ENCODE measurements at regions not wholly inside any gene's neighbourhood (a gene's known extent, or its start where the extent isn't known, plus 50 kb on each side); places are given as distances from the start of the nearest gene placed in this dataset.
A peak's percentile ranks its signal among the peaks of the same experiment; 100 is the strongest.

GRCh38 chr2:7666596-7667259 is 749.5 kb downstream of the RNF144A start:
- no peaks in the 10 kb centered on the region for H3K9me3 ChIP-seq (ENCODE audit: low read depth)
- no peak overlapping the region for H3K4me3 ChIP-seq
- no peaks in the 10 kb centered on the region for H3K4me1 ChIP-seq
- H3K4me3 Mint-ChIP-seq, result no peak overlapping the region
- H3K27me3 Mint-ChIP-seq (ENCODE audit: insufficient read depth, low read depth), result no peaks in the 10 kb centered on the region
- no peaks in the 10 kb centered on the region for H3K79me2 ChIP-seq (ENCODE audit: low read depth)
- H3K4me2 ChIP-seq, result no peak overlapping the region
- H3K27me3 ChIP-seq, result no peaks in the 10 kb centered on the region
- TF ChIP-seq EZH2phosphoT487 (IDR thresholded peaks at IDR 0.05), result no peak
- no peak for TF ChIP-seq CTCF (IDR thresholded peaks at IDR 0.05)
- no peak for TF ChIP-seq EZH2 (IDR thresholded peaks at IDR 0.05)
- no peaks in the 10 kb centered on the region for H3K36me3 ChIP-seq
- H4K20me1 ChIP-seq (ENCODE audit: low read depth), result no peaks in the 10 kb centered on the region
- no peak overlapping the region for H3K27ac ChIP-seq
- H3K9ac ChIP-seq, result no peak overlapping the region
- peaks cover 3% of the 10 kb centered on the region for H3K4me1 Mint-ChIP-seq
- H3K9me3 Mint-ChIP-seq, result peaks cover 3% of the 10 kb centered on the region
- H2AFZ ChIP-seq (replicated peaks), result no peak overlapping the region
- no peak overlapping the region for H3K27ac Mint-ChIP-seq
- no peak for DNase-seq (ENCODE audit: low spot score)
- peaks cover 2% of the 10 kb centered on the region for H3K36me3 Mint-ChIP-seq
- no peaks in the 10 kb centered on the region for H3F3A ChIP-seq (ENCODE audit: low read depth)

GRCh38 chr2:7667260-7667757 is 750.1 kb downstream of the RNF144A start:
- H3K27ac Mint-ChIP-seq, result no peak overlapping the region

GRCh38 chr2:7670905-7671641 is 753.9 kb downstream of the RNF144A start:
- Histone ChIP-seq H2AFZ (replicated peaks) (peak overlapping the region; percentile 48), H3K4me3 (no peak overlapping the region), H3K4me1 (no peaks in the 10 kb centered on the region), H3K36me3 (no peaks in the 10 kb centered on the region), H4K20me1 (ENCODE audit: low read depth) (no peaks in the 10 kb centered on the region), H3K9ac (no peak overlapping the region), H3K27me3 (no peaks in the 10 kb centered on the region), H3K79me2 (ENCODE audit: low read depth) (no peaks in the 10 kb centered on the region), H3K9me3 (ENCODE audit: low read depth) (no peaks in the 10 kb centered on the region), H3K4me2 (no peak overlapping the region), H3K27ac (no peak overlapping the region), H3F3A (ENCODE audit: low read depth) (no peaks in the 10 kb centered on the region)
- Mint-ChIP-seq H3K27me3 (ENCODE audit: insufficient read depth, low read depth) (peaks cover 2% of the 10 kb centered on the region), H3K36me3 (peaks cover 3% of the 10 kb centered on the region), H3K27ac (no peak overlapping the region), H3K4me1 (peaks cover 3% of the 10 kb centered on the region), H3K9me3 (peaks cover 20% of the 10 kb centered on the region), H3K4me3 (no peak overlapping the region)
- DNase-seq (ENCODE audit: low spot score), result no peak
- no peak for TF ChIP-seq EZH2phosphoT487 (IDR thresholded peaks at IDR 0.05)
- no peak for TF ChIP-seq CTCF (IDR thresholded peaks at IDR 0.05)
- TF ChIP-seq EZH2 (IDR thresholded peaks at IDR 0.05), result no peak

More at GRCh38 chr2:7667260-7667757, 750.1 kb downstream of the RNF144A start:
- no peak for DNase-seq (ENCODE audit: low spot score)
- Mint-ChIP-seq H3K4me3 (no peak overlapping the region), H3K9me3 (peaks cover 7% of the 10 kb centered on the region), H3K4me1 (peaks cover 3% of the 10 kb centered on the region), H3K36me3 (peaks cover under 1% of the 10 kb centered on the region), H3K27me3 (ENCODE audit: insufficient read depth, low read depth) (no peaks in the 10 kb centered on the region)
- Histone ChIP-seq H4K20me1 (ENCODE audit: low read depth) (no peaks in the 10 kb centered on the region), H3K4me2 (no peak overlapping the region), H3K27me3 (no peaks in the 10 kb centered on the region), H3K9ac (no peak overlapping the region), H3K9me3 (ENCODE audit: low read depth) (no peaks in the 10 kb centered on the region), H2AFZ (replicated peaks) (no peak overlapping the region), H3K27ac (no peak overlapping the region), H3K79me2 (ENCODE audit: low read depth) (no peaks in the 10 kb centered on the region), H3K4me3 (no peak overlapping the region), H3F3A (ENCODE audit: low read depth) (no peaks in the 10 kb centered on the region), H3K4me1 (no peaks in the 10 kb centered on the region), H3K36me3 (no peaks in the 10 kb centered on the region)
- TF ChIP-seq EZH2 (IDR thresholded peaks at IDR 0.05) (no peak), EZH2phosphoT487 (IDR thresholded peaks at IDR 0.05) (no peak), CTCF (IDR thresholded peaks at IDR 0.05) (no peak)
